T-cell (primary cell): ENCODE measurements at regions not wholly inside any gene's neighbourhood (a gene's known extent, or its start where the extent isn't known, plus 50 kb on each side); places are given as distances from the start of the nearest gene placed in this dataset.

ENCODE experiments used
- ATAC-seq, 4 experiments: fragments of 200-7000 bp in 3 of 4; fragments of 150-1000 bp in 1 of 4; cut with Tn5 transposase; replicated peaks in 1 of 4; 1 replicate in 3 of 4; 2 replicates in 1 of 4; pipeline ENCODE4 v1.10.0; 2021; ENCODE audit warnings: moderate library complexity in 3 of 4, mild to moderate bottlenecking in 2 of 4, moderate number of reproducible peaks in 1 of 4
- CTCF ChIA-PET, 2 donors: fragments of 300-600 bp; sonication (Branson Sonifier 250); formaldehyde crosslinking; loops; one replicate each; lab custom pipeline; 2022; ENCODE audit warnings: antibody characterized with exemption in 2 of 2; lab: Charles Lee
- POLR2A ChIA-PET, 2 donors: fragments of 300-600 bp; sonication (Branson Sonifier 250); formaldehyde crosslinking; loops; one replicate each; lab custom pipeline; 2022; ENCODE audit warnings: antibody characterized with exemption in 2 of 2; lab: Charles Lee
- DNase-seq, 35 experiments: peaks; one replicate each; pipeline versions ENCODE4 v3.0.0 to v3.0.0-alpha.2; 2013 to 2023
- H3K27ac ChIP-seq: one replicate; pipeline ENCODE4 v1.5.1; 2013; ENCODE audit warnings: low read length
- H3K27me3 ChIP-seq, 2 experiments: replicated peaks in 1 of 2; 1 replicate in 1 of 2; 2 replicates in 1 of 2; pipeline versions ENCODE4 v1.6.1 to v1.7.0; 2013; ENCODE audit warnings: low read length in 1 of 2, mixed read lengths in 1 of 2; ENCODE audit not compliant: control insufficient read depth in 2 of 2, insufficient read depth in 2 of 2; ENCODE audit errors: extremely low read depth in 1 of 2
- H3K36me3 ChIP-seq, 2 donors: 1 replicate in 1 of 2; 2 replicates in 1 of 2; pipeline versions ENCODE4 v1.6.1 to v1.7.0; 2013; ENCODE audit warnings: low read length in 1 of 2; ENCODE audit not compliant: control insufficient read depth in 2 of 2, insufficient read depth in 1 of 2; ENCODE audit errors: extremely low read depth in 1 of 2
- H3K4me1 ChIP-seq, 2 experiments: 1 replicate in 1 of 2; 2 replicates in 1 of 2; pipeline versions ENCODE4 v1.6.1 to v1.7.0; 2013; ENCODE audit warnings: low read length in 2 of 2, mixed read lengths in 1 of 2; ENCODE audit not compliant: insufficient read depth in 2 of 2, control insufficient read depth in 1 of 2; ENCODE audit errors: extremely low read depth in 1 of 2
- H3K4me3 ChIP-seq, 2 donors: 1 replicate in 1 of 2; 2 replicates in 1 of 2; pipeline versions ENCODE4 v1.5.1 to v1.7.0; 2013; ENCODE audit warnings: mild to moderate bottlenecking in 2 of 2, low read length in 1 of 2, moderate library complexity in 1 of 2; ENCODE audit not compliant: control insufficient read depth in 1 of 2; ENCODE audit errors: extremely low read depth in 1 of 2
- H3K9me3 ChIP-seq: 2 replicates; pipeline ENCODE4 v1.7.0; 2013
- H3K27ac Mint-ChIP-seq, 2 donors: one replicate each; pipeline ENCODE4 v1.8.0; 2020 to 2021; ENCODE audit warnings: mild to moderate bottlenecking in 2 of 2, mixed read lengths in 2 of 2
- H3K27me3 Mint-ChIP-seq, 2 donors: one replicate each; pipeline ENCODE4 v1.8.0; 2021 to 2022; ENCODE audit warnings: mixed read lengths in 2 of 2
- H3K36me3 Mint-ChIP-seq: one replicate; pipeline ENCODE4 v1.8.0; 2021; ENCODE audit warnings: mixed read lengths
- H3K4me1 Mint-ChIP-seq, 3 donors: one replicate each; pipeline ENCODE4 v1.8.0; 2020 to 2022; ENCODE audit warnings: mixed read lengths in 3 of 3, mild to moderate bottlenecking in 1 of 3
- H3K4me3 Mint-ChIP-seq, 3 donors: one replicate each; pipeline ENCODE4 v1.8.0; 2020 to 2022; ENCODE audit warnings: mild to moderate bottlenecking in 3 of 3, mixed read lengths in 3 of 3, moderate library complexity in 3 of 3
- H3K9me3 Mint-ChIP-seq, 3 donors: one replicate each; pipeline ENCODE4 v1.8.0; 2020 to 2022; ENCODE audit warnings: mixed read lengths in 3 of 3
- WGBS: methylation state at CpG from one replicate; pipeline ENCODE4 v1.1.5; 2013; ENCODE audit warnings: missing lambda C conversion rate; ENCODE audit not compliant: insufficient coverage; 5-methylcytosine and 5-hydroxymethylcytosine counted together

DNA sequence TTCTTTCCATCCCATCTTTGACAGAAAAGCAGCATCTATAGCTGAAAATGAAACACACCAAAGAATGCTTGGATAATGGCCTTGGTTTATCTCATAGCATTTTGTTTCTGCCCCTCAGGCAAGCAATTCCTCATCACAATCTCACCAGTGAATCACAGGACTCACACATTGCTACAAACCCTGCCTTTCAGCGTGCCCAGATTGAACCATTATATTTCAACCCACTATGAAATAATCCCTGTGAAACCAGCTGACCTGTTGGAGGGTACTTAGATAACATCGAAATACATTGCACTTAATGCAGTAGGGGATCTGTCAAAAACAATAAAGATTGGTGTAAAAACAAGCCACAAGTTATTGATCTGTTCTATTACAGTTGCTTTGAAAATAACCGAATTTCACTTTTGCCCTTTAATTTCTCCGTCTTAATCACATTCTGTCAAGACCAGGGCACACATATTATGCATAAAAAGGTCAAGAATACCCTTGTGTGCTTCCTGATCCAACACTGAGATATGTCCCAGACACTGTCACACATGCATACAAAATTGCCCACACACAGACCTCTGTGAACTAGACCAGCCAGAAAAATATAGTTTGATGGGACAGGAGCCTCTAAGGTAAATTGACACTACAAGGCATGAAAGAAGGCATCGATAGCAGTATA lies 839.8 kb downstream of the NTRK3 start:
- no peaks in the 10 kb centered on the region for H3K27me3 ChIP-seq
- Mint-ChIP-seq H3K27me3 (peaks cover 5 to 7% of the 10 kb centered on the region in 2 donors), H3K9me3 (peaks cover 0 to 8% (median 0%) of the 10 kb centered on the region in 3 donors), H3K27ac (no peak overlapping the region), H3K4me1 (no peaks in the 10 kb centered on the region), H3K36me3 (no peaks in the 10 kb centered on the region), H3K4me3 (no peak overlapping the region)
- H3K27ac ChIP-seq, result no peak overlapping the region
- no peaks in the 10 kb centered on the region for H3K4me1 ChIP-seq
- no peak overlapping the region for H3K4me3 ChIP-seq
- no peak for ATAC-seq
- DNase-seq, result no peak
- WGBS, result 50% methylated on average over 2 of the region's 5 CpGs
- no peaks in the 10 kb centered on the region for H3K9me3 ChIP-seq
- POLR2A ChIA-PET, result no interaction called here
- CTCF ChIA-PET, result no interaction called here
- no peaks in the 10 kb centered on the region for H3K36me3 ChIP-seq

DNA sequence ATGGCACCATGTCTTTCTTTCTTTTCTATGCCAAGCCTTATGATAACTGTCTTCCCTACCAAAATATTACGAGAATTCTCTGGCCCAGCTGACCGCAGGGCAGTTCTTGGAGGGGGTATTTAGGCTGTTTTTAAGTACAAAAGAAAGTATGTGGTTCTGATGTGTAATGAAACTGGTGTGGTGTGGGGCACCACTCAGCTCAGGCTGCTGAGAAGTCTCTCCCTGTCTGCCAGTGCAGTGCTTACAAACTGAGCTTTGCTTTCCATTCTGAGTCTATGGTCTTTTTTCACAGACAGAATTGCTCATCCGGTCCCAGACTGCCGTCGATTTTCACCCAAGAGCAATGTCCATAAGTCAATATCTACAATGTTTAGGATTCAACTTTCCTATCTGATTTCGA lies 847.6 kb downstream of the NTRK3 start:
- Mint-ChIP-seq H3K36me3 (no peaks in the 10 kb centered on the region), H3K27me3 (no peaks in the 10 kb centered on the region), H3K4me1 (no peaks in the 10 kb centered on the region), H3K9me3 (peaks cover 0 to 4% (median 0%) of the 10 kb centered on the region in 3 donors), H3K4me3 (no peak overlapping the region), H3K27ac (no peak overlapping the region)
- Histone ChIP-seq H3K9me3 (no peaks in the 10 kb centered on the region), H3K27ac (no peak overlapping the region), H3K4me3 (no peak overlapping the region), H3K27me3 (no peaks in the 10 kb centered on the region), H3K36me3 (no peaks in the 10 kb centered on the region), H3K4me1 (no peaks in the 10 kb centered on the region)
- ChIA-PET CTCF (no interaction called here), POLR2A (no interaction called here)
- DNase-seq (no peak), ATAC-seq (no peak)
- 85% methylated on average over 3 of the region's 6 CpGs for WGBS

DNA sequence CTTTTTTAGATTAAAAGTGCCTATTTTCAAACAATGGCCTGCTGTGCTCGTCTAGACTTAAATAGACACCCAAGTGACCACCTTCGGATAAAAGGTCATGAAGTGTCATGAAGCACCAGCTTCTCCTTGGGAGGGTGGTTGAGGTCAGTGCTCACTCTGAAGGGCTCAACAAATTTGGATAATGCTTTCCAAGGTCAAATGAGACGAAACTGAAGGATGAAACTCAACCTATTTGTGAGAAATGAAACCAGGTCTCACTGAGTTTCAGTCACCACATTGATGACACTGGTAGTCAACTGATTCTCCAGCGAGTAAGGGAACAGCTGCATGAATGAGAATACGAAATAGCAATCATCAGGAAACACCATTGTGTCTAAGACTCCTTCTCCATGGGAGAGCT lies 852.6 kb downstream of the NTRK3 start:
- Mint-ChIP-seq H3K4me1 (no peaks in the 10 kb centered on the region), H3K36me3 (no peaks in the 10 kb centered on the region), H3K27ac (no peak overlapping the region), H3K4me3 (no peak overlapping the region), H3K27me3 (no peaks in the 10 kb centered on the region), H3K9me3 (peaks cover 0 to 9% (median 0%) of the 10 kb centered on the region in 3 donors)
- H3K4me3 ChIP-seq, result no peak overlapping the region
- no peak overlapping the region for H3K27ac ChIP-seq
- 38% methylated on average over 3 of the region's 5 CpGs for WGBS
- ATAC-seq, result no peak
- H3K9me3 ChIP-seq, result no peaks in the 10 kb centered on the region
- ChIA-PET CTCF (no interaction called here), POLR2A (no interaction called here)
- DNase-seq, result no peak
- H3K27me3 ChIP-seq, result no peaks in the 10 kb centered on the region
- H3K36me3 ChIP-seq, result no peaks in the 10 kb centered on the region
- H3K4me1 ChIP-seq, result no peaks in the 10 kb centered on the region

DNA sequence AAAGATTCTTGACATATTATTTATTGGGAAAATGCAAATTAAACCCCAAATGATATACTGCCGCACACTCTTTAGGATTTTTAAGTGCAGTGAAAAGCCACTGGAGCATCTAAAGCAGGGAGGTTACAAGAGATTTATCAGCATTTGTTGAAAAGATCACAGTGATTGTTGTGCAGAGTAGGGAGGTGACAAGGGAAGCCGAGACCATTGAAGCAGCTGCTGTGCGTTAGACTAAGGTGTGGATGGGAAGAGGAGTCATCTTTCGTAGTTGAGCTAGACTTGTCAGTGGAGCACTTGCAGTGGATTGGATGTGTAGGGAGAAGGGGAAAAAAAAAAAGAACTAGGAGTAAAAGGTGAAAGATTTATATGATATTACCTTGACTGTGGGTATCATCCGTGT lies 854.6 kb downstream of the NTRK3 start:
- CTCF ChIA-PET, result no interaction called here
- no peak overlapping the region for H3K27ac Mint-ChIP-seq
- Histone ChIP-seq H3K4me1 (no peaks in the 10 kb centered on the region), H3K27me3 (no peaks in the 10 kb centered on the region), H3K9me3 (no peaks in the 10 kb centered on the region), H3K27ac (no peak overlapping the region), H3K36me3 (no peaks in the 10 kb centered on the region), H3K4me3 (no peak overlapping the region)
- WGBS, result 67% methylated on average over 2 of the region's 5 CpGs
- H3K9me3 Mint-ChIP-seq, result peaks cover 0 to 9% (median 0%) of the 10 kb centered on the region in 3 donors
- no peaks in the 10 kb centered on the region for H3K36me3 Mint-ChIP-seq
- no peaks in the 10 kb centered on the region for H3K27me3 Mint-ChIP-seq
- ATAC-seq (no peak), DNase-seq (no peak)
- POLR2A ChIA-PET, result no interaction called here
- no peaks in the 10 kb centered on the region for H3K4me1 Mint-ChIP-seq
- H3K4me3 Mint-ChIP-seq, result no peak overlapping the region

DNA sequence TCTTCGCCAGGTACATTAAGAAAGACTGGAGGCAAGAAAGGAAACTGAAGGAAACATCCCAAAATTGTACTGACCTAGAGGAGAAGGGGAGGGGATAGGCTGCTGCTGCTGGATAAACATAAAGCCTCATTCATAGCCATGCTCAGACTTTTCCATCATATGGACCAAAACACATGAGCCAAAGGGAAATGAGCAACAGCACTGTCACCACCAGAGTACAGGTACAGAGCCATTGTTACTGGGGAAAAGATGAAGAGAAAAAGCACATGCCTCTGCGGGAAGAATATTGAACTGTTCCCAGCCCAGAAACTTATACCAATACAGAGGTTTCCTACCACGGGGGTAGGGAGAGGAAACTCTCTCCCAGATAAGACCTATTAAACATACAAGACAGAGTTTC lies 861.9 kb downstream of the NTRK3 start:
- Histone ChIP-seq H3K36me3 (no peaks in the 10 kb centered on the region), H3K4me1 (no peaks in the 10 kb centered on the region), H3K27me3 (no peaks in the 10 kb centered on the region), H3K27ac (no peak overlapping the region), H3K9me3 (no peaks in the 10 kb centered on the region), H3K4me3 (no peak overlapping the region)
- ATAC-seq (no peak), DNase-seq (no peak)
- H3K9me3 Mint-ChIP-seq, result peaks cover 2 to 15% (median 12%) of the 10 kb centered on the region in 3 donors
- H3K4me1 Mint-ChIP-seq, result no peaks in the 10 kb centered on the region
- no peak overlapping the region for H3K27ac Mint-ChIP-seq
- POLR2A ChIA-PET, result no interaction called here
- H3K27me3 Mint-ChIP-seq, result peaks cover 2 to 3% of the 10 kb centered on the region in 2 donors
- no peaks in the 10 kb centered on the region for H3K36me3 Mint-ChIP-seq
- WGBS, result no CpG with 5 or more reads among the region's 3 CpGs
- CTCF ChIA-PET, result no interaction called here
- no peak overlapping the region for H3K4me3 Mint-ChIP-seq

DNA sequence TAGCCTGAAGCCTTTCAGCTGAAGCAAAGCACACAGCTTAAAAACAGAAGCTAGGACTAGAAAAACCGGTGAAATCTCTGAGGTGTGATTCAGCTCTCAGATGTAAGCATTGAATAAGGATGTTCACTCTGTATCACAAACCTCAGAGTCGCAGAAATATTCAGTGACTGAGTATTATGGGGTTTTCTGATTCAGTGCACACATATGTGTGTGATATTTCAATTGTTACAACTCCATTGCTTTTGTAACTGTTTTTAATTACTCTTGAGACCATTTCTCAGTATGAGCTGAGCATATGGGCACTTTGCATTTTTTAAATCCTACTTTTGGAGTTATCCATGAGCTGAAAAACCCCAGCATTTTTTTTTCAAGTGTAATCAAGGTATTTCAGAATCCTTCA lies 868.8 kb downstream of the NTRK3 start:
- no peak overlapping the region for H3K27ac Mint-ChIP-seq
- no peak for DNase-seq

DNA sequence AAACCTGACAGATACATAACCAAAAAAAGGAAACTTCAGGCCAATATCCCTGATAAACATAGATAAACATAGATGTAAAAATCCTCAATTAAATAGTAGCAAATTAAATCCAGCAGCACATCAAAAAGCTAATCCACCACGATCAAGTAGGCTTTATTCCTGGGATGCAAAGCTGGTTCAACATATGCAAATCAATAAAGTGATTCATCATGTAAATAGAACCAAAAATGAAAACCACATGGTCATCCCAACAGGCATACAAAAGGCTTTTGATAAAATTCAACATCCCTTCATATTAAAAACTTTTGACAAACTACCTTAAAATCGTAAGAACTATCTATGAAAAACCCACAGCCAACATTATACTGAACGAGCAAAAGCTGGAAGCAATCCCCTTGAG lies 882.2 kb downstream of the NTRK3 start:
- H3K4me1 ChIP-seq, result no peaks in the 10 kb centered on the region
- WGBS, result 43% methylated on average over 1 of the region's 3 CpGs
- peaks cover 15% of the 10 kb centered on the region in 3 donors for H3K9me3 Mint-ChIP-seq
- DNase-seq, result no peak
- peaks cover 3 to 15% of the 10 kb centered on the region in 2 donors for H3K27me3 Mint-ChIP-seq
- no peak overlapping the region for H3K4me3 Mint-ChIP-seq
- H3K27ac Mint-ChIP-seq, result no peak overlapping the region
- no peaks in the 10 kb centered on the region for H3K27me3 ChIP-seq
- ChIA-PET CTCF (no interaction called here), POLR2A (no interaction called here)
- no peak overlapping the region for H3K27ac ChIP-seq
- H3K36me3 Mint-ChIP-seq, result no peaks in the 10 kb centered on the region
- H3K36me3 ChIP-seq, result no peaks in the 10 kb centered on the region
- H3K9me3 ChIP-seq, result no peaks in the 10 kb centered on the region
- no peak overlapping the region for H3K4me3 ChIP-seq
- no peak for ATAC-seq
- no peaks in the 10 kb centered on the region for H3K4me1 Mint-ChIP-seq

More for the DNA sequence above, 868.8 kb downstream of the NTRK3 start:
- H3K4me1 Mint-ChIP-seq, result no peaks in the 10 kb centered on the region
- ChIA-PET CTCF (no interaction called here), POLR2A (no interaction called here)
- no peaks in the 10 kb centered on the region for H3K4me1 ChIP-seq
- WGBS, result no CpG with 5 or more reads among the region's 2 CpGs
- peaks cover 5% of the 10 kb centered on the region in 2 donors for H3K27me3 Mint-ChIP-seq
- no peak overlapping the region for H3K27ac ChIP-seq
- H3K4me3 ChIP-seq, result no peak overlapping the region
- ATAC-seq, result no peak
- no peaks in the 10 kb centered on the region for H3K36me3 Mint-ChIP-seq
- peaks cover 2 to 10% (median 6%) of the 10 kb centered on the region in 3 donors for H3K9me3 Mint-ChIP-seq
- H3K27me3 ChIP-seq, result no peaks in the 10 kb centered on the region
- no peaks in the 10 kb centered on the region for H3K9me3 ChIP-seq
- no peaks in the 10 kb centered on the region for H3K36me3 ChIP-seq
- H3K4me3 Mint-ChIP-seq, result no peak overlapping the region
